Heart left ventricle (tissue), 16 donors: ENCODE measurements at regions not wholly inside any gene's neighbourhood (a gene's known extent, or its start where the extent isn't known, plus 50 kb on each side); places are given as distances from the start of the nearest gene placed in this dataset.

Experiments
- ATAC-seq, 4 donors: fragments of 200-7000 bp; cut with Tn5 transposase; one replicate each; pipeline ENCODE4 v1.9.1; 2020 to 2022; ENCODE audit warnings: moderate library complexity in 4 of 4, mild to moderate bottlenecking in 3 of 4, moderate number of reproducible peaks in 1 of 4
- DNase-seq, 5 donors: peaks; one replicate each; pipeline ENCODE4 v3.0.0-alpha.2; 2020
- H3K27ac ChIP-seq, 12 donors: fragments of 200-600 bp; sonication (generic) in 4 of 12; one replicate each; pipeline versions ENCODE4 v1.5.0 to v1.8.0; 2016 to 2022; ENCODE audit warnings: mild to moderate bottlenecking in 2 of 12
- H3K27me3 ChIP-seq, 9 donors: fragments of 200-600 bp; sonication (generic) in 2 of 9; one replicate each; pipeline versions ENCODE4 v1.5.1 to v1.8.0; 2016 to 2022; ENCODE audit warnings: mild to moderate bottlenecking in 3 of 9
- H3K36me3 ChIP-seq, 9 donors: fragments of 200-600 bp; sonication (generic) in 2 of 9; one replicate each; pipeline versions ENCODE4 v1.5.0 to v1.8.0; 2018 to 2022; ENCODE audit warnings: mild to moderate bottlenecking in 2 of 9
- H3K4me1 ChIP-seq, 12 donors: fragments of 200-600 bp; sonication (generic) in 4 of 12; one replicate each; pipeline versions ENCODE4 v1.5.0 to v1.8.0; 2016 to 2022; ENCODE audit warnings: mild to moderate bottlenecking in 3 of 12
- H3K4me3 ChIP-seq, 12 donors: fragments of 200-600 bp; sonication (generic) in 4 of 12; one replicate each; pipeline versions ENCODE4 v1.5.0 to v1.8.0; 2017 to 2022; ENCODE audit warnings: mild to moderate bottlenecking in 9 of 12, moderate library complexity in 4 of 12
- H3K9me3 ChIP-seq, 12 donors: fragments of 200-600 bp; sonication (generic) in 4 of 12; one replicate each; pipeline versions ENCODE4 v1.5.0 to v1.8.0; 2016 to 2022; ENCODE audit warnings: mild to moderate bottlenecking in 1 of 12
- POLR2A ChIP-seq, 2 donors: fragments of 450-650 bp; IDR thresholded peaks; one replicate each; pipeline ENCODE4 v1.6.1; 2017; ENCODE audit warnings: antibody characterized with exemption in 2 of 2, mild to moderate bottlenecking in 2 of 2, moderate library complexity in 2 of 2
- WGBS, 4 donors: extraction: QIAGEN DNeasy Blood & Tissue Kit in 2 of 4; methylation state at CpG; one replicate each; pipeline versions ENCODE4 v1.1.5 to v1.1.7; 2013 to 2018; 5-methylcytosine and 5-hydroxymethylcytosine counted together
- intact Hi-C, 10 donors: fragments of 100-400 bp; cut with DNase I; formaldehyde crosslinking; loops; one replicate each; pipeline versions ENCODE4 v1.11.1 to v1.14.2; 2022
- TF ChIP-seq, protein P1 (sequence below), 12 donors: fragments of 200-600 bp; sonication (generic) in 4 of 12; IDR thresholded peaks; one replicate each; pipeline versions ENCODE4 v1.5.0 to v1.8.0; 2018 to 2022; ENCODE audit warnings: antibody characterized with exemption in 12 of 12, mild to moderate bottlenecking in 5 of 12
- donor health status: ischemic (EF 13 %, LVEDD 7.1; RV severe dilation, severe dysfunction).
- donor health status: healthy with polysubstance abuse.
- donor health status: DM: no; HTN: yes; CAD: no.
- donor health status: DM: no; HTN: no; CAD: no.
- donor health status: ischemic (EF 25% LVEDD 6.9; RV normal size, moderate dysfunction).
- donor health status: ischemic (EF 25% LVEDD 5.7; RV mildly dilated, moderate dysfunction).
- donor health status: healthy.
- donor health status: DM: yes; HTN: yes; CAD: no.
- donor health status: ischemic (EF 35%, LVEDD 5.7; RV mildly dilated, moderate dysfunction).
- donor health status: nonischemic (EF 11% LVEDD 7.7; RV severe dilation, severe dysfunction).
- donor health status: DM: yes; HTN: yes; CAD: no.
- donor health status: PGD.
- donor health status: ischemic (EF 29% LVEDD 5.4; RV normal size, mild dysfunction).
- donor health status: nonischemic (EF 23%, LVEDD 6.1; RV moderate dilation, normal function).

- H3K4me3 ChIP-seq = no peak overlapping the region
These were observed 1713.5 kb upstream of the SLC39A10 start for GRCh38 chr2:193943406-193943960.

DNA sequence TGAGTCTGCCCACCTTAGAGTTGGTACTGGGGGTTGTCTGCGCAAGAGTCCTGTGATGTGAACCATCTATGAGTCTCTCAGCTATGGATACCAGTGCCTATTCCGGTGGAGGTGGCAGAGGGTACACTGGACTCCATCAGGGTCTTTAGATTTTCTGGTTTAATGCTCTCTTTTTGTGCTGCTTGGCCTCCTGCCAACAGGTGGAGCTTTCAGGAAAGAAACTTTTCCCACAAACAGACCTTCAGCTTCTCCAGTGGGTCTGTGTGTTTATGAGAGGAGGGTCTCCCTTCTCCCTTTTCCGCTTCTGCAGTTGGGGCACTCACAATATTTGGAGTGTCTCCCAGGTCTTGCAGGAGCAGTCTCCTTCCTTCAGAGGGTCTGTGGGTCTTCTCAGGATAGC lies 1721.9 kb upstream of the SLC39A10 start:
- intact Hi-C loops = no loop called here
- no peaks in the 10 kb centered on the region for H3K9me3 ChIP-seq
- H3K36me3 ChIP-seq = no peaks in the 10 kb centered on the region
- 83 to 97% (median 88%) methylated on average over 3 of the region's 3 CpGs for WGBS, 4 donors
- ATAC-seq = no peak
- no peak overlapping the region for H3K27ac ChIP-seq
- H3K4me1 ChIP-seq = no peaks in the 10 kb centered on the region
- TF ChIP-seq POLR2A (IDR thresholded peaks at IDR 0.05) = no peak
- TF ChIP-seq, protein P1, sequence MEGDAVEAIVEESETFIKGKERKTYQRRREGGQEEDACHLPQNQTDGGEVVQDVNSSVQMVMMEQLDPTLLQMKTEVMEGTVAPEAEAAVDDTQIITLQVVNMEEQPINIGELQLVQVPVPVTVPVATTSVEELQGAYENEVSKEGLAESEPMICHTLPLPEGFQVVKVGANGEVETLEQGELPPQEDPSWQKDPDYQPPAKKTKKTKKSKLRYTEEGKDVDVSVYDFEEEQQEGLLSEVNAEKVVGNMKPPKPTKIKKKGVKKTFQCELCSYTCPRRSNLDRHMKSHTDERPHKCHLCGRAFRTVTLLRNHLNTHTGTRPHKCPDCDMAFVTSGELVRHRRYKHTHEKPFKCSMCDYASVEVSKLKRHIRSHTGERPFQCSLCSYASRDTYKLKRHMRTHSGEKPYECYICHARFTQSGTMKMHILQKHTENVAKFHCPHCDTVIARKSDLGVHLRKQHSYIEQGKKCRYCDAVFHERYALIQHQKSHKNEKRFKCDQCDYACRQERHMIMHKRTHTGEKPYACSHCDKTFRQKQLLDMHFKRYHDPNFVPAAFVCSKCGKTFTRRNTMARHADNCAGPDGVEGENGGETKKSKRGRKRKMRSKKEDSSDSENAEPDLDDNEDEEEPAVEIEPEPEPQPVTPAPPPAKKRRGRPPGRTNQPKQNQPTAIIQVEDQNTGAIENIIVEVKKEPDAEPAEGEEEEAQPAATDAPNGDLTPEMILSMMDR (IDR thresholded peaks at IDR 0.05) = no peak
- no peaks in the 10 kb centered on the region for H3K27me3 ChIP-seq
- DNase-seq = no peak
- H3K4me3 ChIP-seq = no peak overlapping the region

More at GRCh38 chr2:193943406-193943960, 1713.5 kb upstream of the SLC39A10 start:
- no peaks in the 10 kb centered on the region for H3K4me1 ChIP-seq
- no peak for TF ChIP-seq POLR2A (IDR thresholded peaks at IDR 0.05)
- TF ChIP-seq, protein P1 (IDR thresholded peaks at IDR 0.05) = no peak
- no peak overlapping the region for H3K27ac ChIP-seq
- no peaks in the 10 kb centered on the region for H3K36me3 ChIP-seq
- H3K9me3 ChIP-seq = no peaks in the 10 kb centered on the region
- WGBS, 4 donors = 56 to 67% (median 61%) methylated on average over 4 of the region's 4 CpGs
- no peak for ATAC-seq
- no peaks in the 10 kb centered on the region for H3K27me3 ChIP-seq
- DNase-seq = no peak
- intact Hi-C loops = no loop called here

- ATAC-seq (no peak), DNase-seq (no peak)
- no peaks in the 10 kb centered on the region for H3K27me3 ChIP-seq
- no peaks in the 10 kb centered on the region for H3K36me3 ChIP-seq
- WGBS, 4 donors = 32 to 50% (median 41%) methylated on average over 1 of the region's 1 CpG
- no peaks in the 10 kb centered on the region for H3K4me1 ChIP-seq
- no peaks in the 10 kb centered on the region for H3K9me3 ChIP-seq
- intact Hi-C loops = no loop called here
- no peak overlapping the region for H3K4me3 ChIP-seq
- TF ChIP-seq, protein P1 (IDR thresholded peaks at IDR 0.05) = no peak
- no peak overlapping the region for H3K27ac ChIP-seq
These were observed 1727.9 kb upstream of the SLC39A10 start for GRCh38 chr2:193929131-193929530.

DNA sequence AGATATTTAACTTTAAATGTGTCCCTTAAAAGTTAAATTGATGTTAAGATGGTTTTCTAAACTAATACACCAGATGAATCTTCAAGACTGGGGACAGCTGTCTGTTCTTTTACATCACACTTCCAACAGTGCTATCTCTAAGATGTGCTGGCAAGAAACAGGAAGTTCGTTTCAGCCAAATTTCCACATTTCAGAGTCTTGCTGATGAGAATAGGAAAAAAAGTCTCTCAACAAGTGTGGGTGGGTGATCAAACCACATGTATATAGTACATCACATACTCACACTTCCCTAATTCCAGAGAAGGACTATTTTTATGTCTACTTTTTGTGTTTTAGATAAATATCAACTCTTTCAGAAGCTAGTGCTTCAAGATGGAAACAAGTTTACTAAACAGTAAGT lies 1712.8 kb upstream of the TMEFF2 start:
- H3K4me1 ChIP-seq = no peaks in the 10 kb centered on the region
- 16 to 29% (median 22%) methylated on average over 1 of the region's 1 CpG for WGBS, 4 donors
- peaks cover 0 to 6% (median 0%) of the 10 kb centered on the region in 12 donors for H3K9me3 ChIP-seq
- TF ChIP-seq POLR2A (IDR thresholded peaks at IDR 0.05) = no peak
- TF ChIP-seq, protein P1 (IDR thresholded peaks at IDR 0.05) = no peak
- H3K27ac ChIP-seq = no peak overlapping the region
- DNase-seq (no peak), ATAC-seq (no peak)
- intact Hi-C loops = no loop called here
- no peak overlapping the region for H3K4me3 ChIP-seq
- H3K27me3 ChIP-seq = no peaks in the 10 kb centered on the region
- H3K36me3 ChIP-seq = no peaks in the 10 kb centered on the region
